H1 (cell line): ENCODE measurements at regions not wholly inside any gene's neighbourhood (a gene's known extent, or its start where the extent isn't known, plus 50 kb on each side); places are given as distances from the start of the nearest gene placed in this dataset.
"Not testable (repeated sequence)": the region's sequence is repeated elsewhere in the genome, so short reads cannot be mapped to it uniquely, and the experiment has no call there.

Experiments
- CTCF ChIA-PET: fragments of 300-600 bp; sonication (Branson Sonifier 250); formaldehyde crosslinking; loops from one replicate; lab custom pipeline; 2021; ENCODE audit not compliant: partially characterized antibody; lab: Charles Lee
- POLR2A ChIA-PET: fragments of 300-600 bp; sonication (Branson Sonifier 250); formaldehyde crosslinking; loops from one replicate; lab custom pipeline; 2021; ENCODE audit warnings: inconsistent platforms; ENCODE audit not compliant: partially characterized antibody; lab: Charles Lee
- DNase-seq, 2 experiments: peaks; one replicate each; pipeline versions ENCODE4 v3.0.0 to v3.0.0-alpha.2; 2010 to 2022; ENCODE audit warnings: low spot score in 2 of 2, low read depth in 1 of 2, mixed read lengths in 1 of 2
- FAIRE-seq: peaks from 2 replicates; lab custom pipeline; 2011; peaks lifted over from hg19 to GRCh38; lab: Jason Lieb, UNC
- H2AFZ ChIP-seq: 2 replicates; pipeline ENCODE4 v1.8.1; 2012; ENCODE audit warnings: low read length, inconsistent platforms
- H2AK5ac ChIP-seq: 2 replicates; pipeline ENCODE4 v1.6.1; 2013; ENCODE audit warnings: low read depth, low read length
- H2BK120ac ChIP-seq: replicated peaks from 2 replicates; pipeline ENCODE3; 2013; ENCODE audit warnings: low read depth, low read length, inconsistent platforms
- H2BK12ac ChIP-seq: 2 replicates; pipeline ENCODE4 v1.6.1; 2013; ENCODE audit warnings: low read depth, low read length
- H2BK15ac ChIP-seq: 2 replicates; pipeline ENCODE4 v1.6.1; 2013; ENCODE audit warnings: low read length
- H2BK20ac ChIP-seq: 2 replicates; pipeline ENCODE4 v1.6.1; 2013; ENCODE audit warnings: low read length
- H2BK5ac ChIP-seq: 2 replicates; pipeline ENCODE4 v1.6.1; 2013; ENCODE audit warnings: low read depth, low read length
- H3K14ac ChIP-seq: 2 replicates; pipeline ENCODE4 v1.6.1; 2013; ENCODE audit warnings: inconsistent platforms; ENCODE audit not compliant: insufficient read length
- H3K18ac ChIP-seq: 2 replicates; pipeline ENCODE4 v1.6.1; 2013; ENCODE audit warnings: low read length; ENCODE audit errors: extremely low read depth
- H3K23ac ChIP-seq: 2 replicates; pipeline ENCODE4 v1.6.1; 2013; ENCODE audit warnings: inconsistent platforms; ENCODE audit not compliant: insufficient read length
- H3K23me2 ChIP-seq: 2 replicates; pipeline ENCODE4 v1.6.1; 2013; ENCODE audit warnings: low read depth, low read length
- H3K27ac ChIP-seq: 2 replicates; pipeline ENCODE4 v1.6.1; 2011; ENCODE audit warnings: low read depth, low read length, inconsistent platforms
- H3K27me3 ChIP-seq, 4 experiments: replicated peaks in 1 of 4; 1 replicate in 1 of 4; 2 replicates in 3 of 4; pipeline versions ENCODE4 v1.6.1 to v1.8.1; 2011 to 2013; ENCODE audit warnings: low read length in 3 of 4, mild to moderate bottlenecking in 3 of 4, inconsistent platforms in 2 of 4, mixed read lengths in 2 of 4, moderate library complexity in 1 of 4; ENCODE audit not compliant: control insufficient read depth in 3 of 4, insufficient read depth in 3 of 4; ENCODE audit errors: extremely low read depth in 1 of 4
- H3K36me3 ChIP-seq, 4 experiments: 2 replicates each; pipeline versions ENCODE4 v1.6.1 to v1.8.1; 2011 to 2013; ENCODE audit warnings: mild to moderate bottlenecking in 4 of 4, low read length in 3 of 4, moderate library complexity in 2 of 4, control low read depth in 1 of 4, inconsistent platforms in 1 of 4; ENCODE audit not compliant: insufficient read depth in 4 of 4, control insufficient read depth in 2 of 4
- H3K4ac ChIP-seq: replicated peaks from 2 replicates; pipeline ENCODE3; 2013; ENCODE audit warnings: low read length, low read depth, mixed read lengths, inconsistent platforms; ENCODE audit not compliant: insufficient read length
- H3K4me1 ChIP-seq, 4 experiments: replicated peaks in 1 of 4; 1 replicate in 1 of 4; 2 replicates in 3 of 4; pipeline versions ENCODE4 v1.6.1 to v1.8.1; 2011 to 2013; ENCODE audit warnings: low read length in 3 of 4, inconsistent platforms in 2 of 4, mixed read lengths in 1 of 4; ENCODE audit not compliant: insufficient read depth in 4 of 4, control insufficient read depth in 3 of 4
- H3K4me2 ChIP-seq, 2 experiments: 2 replicates each; pipeline versions ENCODE4 v1.6.1 to v1.8.1; 2011 to 2013; ENCODE audit warnings: low read depth in 2 of 2, low read length in 2 of 2, control low read depth in 1 of 2, inconsistent platforms in 1 of 2, mild to moderate bottlenecking in 1 of 2; ENCODE audit not compliant: insufficient read depth in 1 of 2
- H3K4me3 ChIP-seq, 4 experiments: fragments of 200-600, 300-600 bp in 1 of 4; sonication (generic), shearing (Covaris generic), sonication (Bioruptor Twin) in 1 of 4; 2 replicates each; pipeline versions ENCODE4 v1.5.1 to v1.8.1; 2011 to 2016; ENCODE audit warnings: low read length in 4 of 4, low read depth in 3 of 4, control low read depth in 2 of 4, inconsistent platforms in 2 of 4, mild to moderate bottlenecking in 2 of 4, mixed read lengths in 1 of 4, moderate library complexity in 1 of 4; ENCODE audit not compliant: insufficient read depth in 2 of 4; ENCODE audit errors: extremely low read depth in 1 of 4
- H3K56ac ChIP-seq: replicated peaks from 2 replicates; pipeline ENCODE3; 2013; ENCODE audit warnings: low read depth, mild to moderate bottlenecking, mixed read lengths, low read length, inconsistent platforms; ENCODE audit not compliant: insufficient read length
- H3K79me1 ChIP-seq: 2 replicates; pipeline ENCODE4 v1.6.1; 2013; ENCODE audit warnings: low read depth, low read length, control low read depth
- H3K79me2 ChIP-seq, 2 experiments: 2 replicates each; pipeline versions ENCODE4 v1.6.1 to v1.8.1; 2012 to 2013; ENCODE audit warnings: low read length in 2 of 2, mild to moderate bottlenecking in 2 of 2, inconsistent platforms in 1 of 2; ENCODE audit not compliant: insufficient read depth in 2 of 2, control insufficient read depth in 1 of 2
- H3K9ac ChIP-seq, 4 experiments: replicated peaks in 1 of 4; 1 replicate in 1 of 4; 2 replicates in 3 of 4; pipeline versions ENCODE4 v1.6.1 to v1.8.1; 2011 to 2013; ENCODE audit warnings: low read depth in 3 of 4, low read length in 3 of 4, control low read depth in 2 of 4, mild to moderate bottlenecking in 2 of 4, moderate library complexity in 2 of 4, inconsistent platforms in 1 of 4; ENCODE audit errors: extremely low read depth in 1 of 4
- H3K9me3 ChIP-seq, 2 experiments: 2 replicates each; pipeline versions ENCODE4 v1.6.1 to v1.8.1; 2012 to 2013; ENCODE audit warnings: mild to moderate bottlenecking in 2 of 2, moderate library complexity in 2 of 2, control low read depth in 1 of 2, inconsistent platforms in 1 of 2, low read depth in 1 of 2, low read length in 1 of 2, mixed read lengths in 1 of 2; ENCODE audit not compliant: insufficient read depth in 2 of 2
- H4K20me1 ChIP-seq, 2 experiments: replicated peaks in 1 of 2; 2 replicates each; pipeline versions ENCODE3 to v1.8.1; 2011 to 2013; ENCODE audit warnings: inconsistent platforms in 2 of 2, low read length in 2 of 2, mild to moderate bottlenecking in 1 of 2; ENCODE audit not compliant: insufficient read depth in 2 of 2, control insufficient read depth in 1 of 2
- H4K5ac ChIP-seq: 2 replicates; pipeline ENCODE4 v1.6.1; 2013; ENCODE audit warnings: low read length, low read depth, mixed read lengths, inconsistent platforms; ENCODE audit not compliant: insufficient read length
- H4K8ac ChIP-seq: 2 replicates; pipeline ENCODE4 v1.8.0; 2013; ENCODE audit warnings: mild to moderate bottlenecking, moderate library complexity, low read length, inconsistent platforms; ENCODE audit not compliant: insufficient read depth; ENCODE audit errors: extremely low read depth
- H4K91ac ChIP-seq: replicated peaks from 2 replicates; pipeline ENCODE3; 2013; ENCODE audit warnings: low read length, mixed read lengths, inconsistent platforms; ENCODE audit not compliant: insufficient read length
- WGBS, 2 experiments: shearing (Covaris generic) in 1 of 2; methylation state at CpG; one replicate each; pipeline versions ENCODE4 v1.1.6 to v1.1.7; 2013 to 2015; ENCODE audit warnings: low lambda C conversion rate in 2 of 2, mixed read lengths in 2 of 2, inconsistent platforms in 1 of 2, low coverage in 1 of 2, missing lambda C conversion rate in 1 of 2; ENCODE audit not compliant: insufficient replicate concordance in 2 of 2, insufficient coverage in 1 of 2, insufficient read length in 1 of 2; ENCODE audit errors: extremely low coverage in 1 of 2, missing lambda C conversion rate in 1 of 2; 5-methylcytosine and 5-hydroxymethylcytosine counted together

DNA sequence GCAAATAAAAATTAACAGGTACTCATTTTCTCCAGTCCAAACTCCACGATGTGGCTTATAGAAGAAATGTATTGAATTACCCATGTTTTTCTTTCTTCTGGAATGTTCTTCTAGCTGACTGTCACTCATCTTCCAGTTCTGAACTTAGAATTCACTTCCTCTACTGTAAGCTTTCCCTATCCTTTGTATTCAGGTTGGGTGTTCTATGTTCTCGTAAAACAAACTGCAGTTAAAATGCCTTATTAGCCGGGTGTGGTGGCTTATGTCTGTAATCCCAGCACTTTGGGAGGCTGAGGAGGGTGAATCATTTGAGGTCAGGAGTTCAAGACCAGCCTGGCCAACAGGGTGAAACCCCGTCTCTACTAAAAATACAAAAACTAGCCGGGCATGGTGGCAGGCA is 470.6 kb downstream of the NAV3 start:
- FAIRE-seq, H2AFZ ChIP-seq, H3K27me3 ChIP-seq, H3K4ac ChIP-seq, H3K79me1 ChIP-seq, H2BK120ac ChIP-seq, H4K8ac ChIP-seq, H3K9me3 ChIP-seq, H4K5ac ChIP-seq, H3K27ac ChIP-seq, H4K91ac ChIP-seq, H2BK15ac ChIP-seq, H3K23ac ChIP-seq, H3K36me3 ChIP-seq, H3K9ac ChIP-seq, H3K4me3 ChIP-seq, H3K4me2 ChIP-seq, H2BK20ac ChIP-seq, H3K14ac ChIP-seq, H2BK12ac ChIP-seq, H4K20me1 ChIP-seq, H2BK5ac ChIP-seq, H3K79me2 ChIP-seq, H3K18ac ChIP-seq, H3K4me1 ChIP-seq, H3K23me2 ChIP-seq, H3K56ac ChIP-seq, DNase-seq, H2AK5ac ChIP-seq, POLR2A ChIA-PET: not testable (repeated sequence)
- WGBS, 2 experiments, result 99% methylated on average over 5 of the region's 5 CpGs; no CpG with 5 or more reads in 1 of the 2 experiments
- CTCF ChIA-PET, result interaction anchor here (1.2 kb wide), 1 partner anchor 12 kb away, joined by 3 read pairs; no protein-coding TSS in a partner anchor
